ENCODE measurements at regions not wholly inside any gene's neighbourhood (a gene's known extent, or its start where the extent isn't known, plus 50 kb on each side); places are given as distances from the start of the nearest gene placed in this dataset.
A peak's percentile ranks its signal among the peaks of the same experiment; 100 is the strongest.

DNA sequence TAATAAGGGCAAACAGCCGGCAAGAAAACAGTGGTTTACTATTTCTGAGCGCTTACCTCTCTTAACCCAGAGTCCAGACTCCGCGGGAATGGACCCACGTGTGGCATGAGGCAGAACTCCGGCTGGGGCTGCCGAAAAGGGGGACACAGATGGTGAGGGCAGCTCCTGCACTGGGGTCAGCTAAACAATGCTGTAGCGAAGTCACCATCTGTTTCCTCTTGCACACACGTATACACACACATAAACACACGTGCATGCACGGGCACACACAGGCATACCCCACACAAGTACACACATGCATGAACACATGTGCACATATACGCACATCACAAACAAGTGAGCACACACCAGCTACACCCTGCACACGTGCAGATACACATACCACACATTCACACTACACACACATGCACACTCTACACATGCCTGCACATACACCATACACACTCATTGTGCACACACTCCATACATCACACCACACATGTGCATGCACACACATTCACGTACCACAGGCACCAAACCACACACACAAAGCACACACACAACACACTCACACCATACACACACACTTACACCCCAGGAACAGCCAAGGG lies 105.9 kb upstream of the ID2 start:
- Mint-ChIP-seq H3K4me1 (ENCODE audit: unreplicated experiment) (peaks cover 59% of the 10 kb centered on the region), H3K4me3 (peak overlapping the region; percentile 9), H3K27me3 (no peaks in the 10 kb centered on the region), H3K27ac (no peak overlapping the region), H3K9me3 (no peaks in the 10 kb centered on the region), H3K36me3 (no peaks in the 10 kb centered on the region)
- TF ChIP-seq, protein P1, sequence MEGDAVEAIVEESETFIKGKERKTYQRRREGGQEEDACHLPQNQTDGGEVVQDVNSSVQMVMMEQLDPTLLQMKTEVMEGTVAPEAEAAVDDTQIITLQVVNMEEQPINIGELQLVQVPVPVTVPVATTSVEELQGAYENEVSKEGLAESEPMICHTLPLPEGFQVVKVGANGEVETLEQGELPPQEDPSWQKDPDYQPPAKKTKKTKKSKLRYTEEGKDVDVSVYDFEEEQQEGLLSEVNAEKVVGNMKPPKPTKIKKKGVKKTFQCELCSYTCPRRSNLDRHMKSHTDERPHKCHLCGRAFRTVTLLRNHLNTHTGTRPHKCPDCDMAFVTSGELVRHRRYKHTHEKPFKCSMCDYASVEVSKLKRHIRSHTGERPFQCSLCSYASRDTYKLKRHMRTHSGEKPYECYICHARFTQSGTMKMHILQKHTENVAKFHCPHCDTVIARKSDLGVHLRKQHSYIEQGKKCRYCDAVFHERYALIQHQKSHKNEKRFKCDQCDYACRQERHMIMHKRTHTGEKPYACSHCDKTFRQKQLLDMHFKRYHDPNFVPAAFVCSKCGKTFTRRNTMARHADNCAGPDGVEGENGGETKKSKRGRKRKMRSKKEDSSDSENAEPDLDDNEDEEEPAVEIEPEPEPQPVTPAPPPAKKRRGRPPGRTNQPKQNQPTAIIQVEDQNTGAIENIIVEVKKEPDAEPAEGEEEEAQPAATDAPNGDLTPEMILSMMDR (conservative IDR thresholded peaks at IDR 0.05), result no peak
- peak; percentile 60 for DNase-seq (ENCODE audit: extremely low spot score, unreplicated experiment)

DNA sequence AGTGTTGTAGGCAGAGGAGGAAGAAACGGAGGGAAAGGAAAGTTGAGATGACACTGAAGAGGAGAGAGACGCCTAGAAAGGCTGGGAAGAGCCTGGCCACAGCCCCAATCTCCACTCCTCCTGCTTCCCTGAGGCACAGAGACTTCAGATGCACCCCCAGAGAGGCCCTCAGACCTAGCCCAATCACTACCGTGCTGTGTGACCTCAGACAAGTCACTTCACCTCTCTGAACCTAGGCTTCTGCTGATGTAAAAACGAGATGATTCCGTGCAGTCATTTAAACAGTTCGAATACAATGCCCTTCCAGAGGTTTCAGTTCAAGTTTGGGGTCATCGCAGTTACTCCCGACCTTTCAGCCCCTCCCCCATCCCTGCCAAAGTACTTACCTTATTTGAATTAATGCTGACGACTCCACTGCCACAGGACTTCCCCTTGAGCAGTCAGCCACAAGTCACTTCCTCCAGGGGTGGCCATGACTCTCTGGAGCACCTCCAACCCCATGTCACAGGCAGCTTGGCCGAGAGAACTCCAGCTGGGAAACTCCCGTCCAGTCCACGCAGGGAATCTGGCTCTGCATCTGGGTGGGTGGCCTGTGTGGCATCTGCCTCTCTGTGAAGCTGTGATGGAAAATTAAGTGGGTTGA lies 105.2 kb upstream of the ID2 start:
- Mint-ChIP-seq H3K4me1 (ENCODE audit: unreplicated experiment) (peaks cover 56% of the 10 kb centered on the region), H3K9me3 (no peaks in the 10 kb centered on the region), H3K27me3 (no peaks in the 10 kb centered on the region), H3K36me3 (no peaks in the 10 kb centered on the region), H3K27ac (no peak overlapping the region), H3K4me3 (no peak overlapping the region)
- TF ChIP-seq, protein P1 (conservative IDR thresholded peaks at IDR 0.05), result no peak
- DNase-seq (ENCODE audit: extremely low spot score, unreplicated experiment), result peak; percentile 39

GRCh38 chr2:8577573-8577972 lies 104.3 kb upstream of the ID2 start:
- Mint-ChIP-seq H3K36me3 (no peaks in the 10 kb centered on the region), H3K9me3 (no peaks in the 10 kb centered on the region), H3K4me3 (no peak overlapping the region), H3K27me3 (no peaks in the 10 kb centered on the region), H3K27ac (no peak overlapping the region), H3K4me1 (ENCODE audit: unreplicated experiment) (peaks cover 50% of the 10 kb centered on the region)
- peak; percentile 45 for DNase-seq (ENCODE audit: extremely low spot score, unreplicated experiment)
- TF ChIP-seq, protein P1 (conservative IDR thresholded peaks at IDR 0.05), result no peak

DNA sequence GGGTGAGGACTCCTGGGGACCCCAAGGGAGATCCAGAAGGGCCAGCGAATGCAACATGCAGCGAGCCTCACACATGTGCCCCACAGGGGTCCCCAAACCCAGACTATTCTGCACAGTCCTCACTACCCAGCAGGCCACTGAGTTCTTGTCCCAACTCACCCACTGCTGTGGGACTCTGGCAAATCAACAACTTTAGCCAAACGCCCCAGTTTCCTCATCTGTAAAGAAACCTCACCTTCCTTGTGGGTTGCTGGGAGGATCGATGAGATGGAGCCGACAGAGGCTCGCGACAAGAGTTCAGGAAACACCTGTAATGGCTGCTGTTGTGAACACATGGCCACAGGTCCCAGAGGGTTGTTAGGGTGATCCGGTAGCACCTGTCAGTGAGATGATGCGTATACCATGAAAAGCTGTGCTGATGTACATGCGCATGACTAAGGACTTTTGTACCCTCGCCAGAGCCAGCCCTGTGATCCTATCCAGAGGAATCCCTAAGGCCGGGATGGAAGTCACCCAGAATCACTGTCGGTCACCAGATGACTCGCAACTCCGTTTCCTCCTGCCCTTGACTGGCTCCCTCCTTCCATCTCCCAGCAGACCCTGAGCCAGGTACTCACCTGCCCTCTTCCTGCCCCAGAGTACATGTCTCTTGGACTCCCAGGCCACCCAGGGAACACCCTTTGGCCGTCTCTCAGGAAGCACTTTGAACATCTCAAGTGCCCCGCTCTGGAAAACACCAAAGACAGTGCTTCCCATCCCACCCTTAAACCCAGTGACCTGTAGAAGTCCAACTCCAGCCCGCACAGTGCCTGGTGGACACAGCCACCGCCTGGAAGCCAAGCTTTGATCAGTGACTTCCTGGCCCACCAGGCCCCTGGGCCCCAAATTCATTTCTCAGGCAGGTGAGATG lies 103.3 kb upstream of the ID2 start:
- H3K9me3 Mint-ChIP-seq, result no peaks in the 10 kb centered on the region
- peaks cover 44% of the 10 kb centered on the region for H3K4me1 Mint-ChIP-seq (ENCODE audit: unreplicated experiment)
- no peaks in the 10 kb centered on the region for H3K27me3 Mint-ChIP-seq
- H3K4me3 Mint-ChIP-seq, result no peak overlapping the region
- TF ChIP-seq, protein P1 (conservative IDR thresholded peaks at IDR 0.05), result no peak
- no peak overlapping the region for H3K27ac Mint-ChIP-seq
- no peaks in the 10 kb centered on the region for H3K36me3 Mint-ChIP-seq
- DNase-seq (ENCODE audit: extremely low spot score, unreplicated experiment), result peak; percentile 51

DNA sequence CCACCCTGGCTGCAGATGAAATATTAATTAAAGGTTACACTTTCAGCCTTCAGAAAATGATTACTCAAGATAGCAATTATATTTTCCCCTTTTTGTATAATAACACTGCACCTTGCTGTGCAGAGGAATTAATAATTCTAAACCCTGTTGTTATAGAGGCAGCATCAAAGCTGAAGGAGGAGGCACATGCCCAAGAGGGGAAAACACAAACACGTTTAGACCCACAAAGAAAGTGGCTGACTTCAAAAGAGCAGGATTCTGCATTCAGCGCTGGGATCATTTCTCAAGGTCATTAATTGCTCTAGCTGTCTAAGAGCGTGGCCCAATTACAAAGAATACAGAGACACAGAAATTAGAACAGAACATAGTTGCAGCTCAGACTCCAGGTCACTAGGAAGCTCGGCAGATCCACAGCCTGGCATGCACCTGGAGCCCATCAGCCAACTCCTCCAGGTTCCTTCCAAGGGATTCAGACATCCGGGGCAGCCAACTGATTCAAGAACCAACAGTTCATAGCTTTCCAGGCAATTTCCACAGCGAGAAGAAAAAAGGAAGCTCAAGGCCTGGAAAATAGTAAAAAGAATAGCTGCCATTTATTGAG lies 102.3 kb upstream of the ID2 start:
- TF ChIP-seq, protein P1 (conservative IDR thresholded peaks at IDR 0.05), result no peak
- no peak overlapping the region for H3K4me3 Mint-ChIP-seq
- H3K4me1 Mint-ChIP-seq (ENCODE audit: unreplicated experiment), result peaks cover 50% of the 10 kb centered on the region
- no peaks in the 10 kb centered on the region for H3K9me3 Mint-ChIP-seq
- H3K27me3 Mint-ChIP-seq, result no peaks in the 10 kb centered on the region
- DNase-seq (ENCODE audit: extremely low spot score, unreplicated experiment), result no peak
- peak overlapping the region; percentile 8 for H3K27ac Mint-ChIP-seq
- no peaks in the 10 kb centered on the region for H3K36me3 Mint-ChIP-seq

All from type B pancreatic cell (in vitro differentiated cells).